Activated CD4-positive, alpha-beta T cell treated with anti-CD3 and anti-CD28 coated beads, Interleukin-2, amount 50 U/mL, for 24 hours (primary cell): ENCODE measurements at regions not wholly inside any gene's neighbourhood (a gene's known extent, or its start where the extent isn't known, plus 50 kb on each side); places are given as distances from the start of the nearest gene placed in this dataset.
"Not testable (repeated sequence)": the region's sequence is repeated elsewhere in the genome, so short reads cannot be mapped to it uniquely, and the experiment has no call there.

ENCODE experiments used
- DNase-seq, 2 donors: peaks; one replicate each; pipeline ENCODE4 v3.0.0-alpha.2; 2020; ENCODE audit warnings: low read depth in 1 of 2, low spot score in 1 of 2

DNA sequence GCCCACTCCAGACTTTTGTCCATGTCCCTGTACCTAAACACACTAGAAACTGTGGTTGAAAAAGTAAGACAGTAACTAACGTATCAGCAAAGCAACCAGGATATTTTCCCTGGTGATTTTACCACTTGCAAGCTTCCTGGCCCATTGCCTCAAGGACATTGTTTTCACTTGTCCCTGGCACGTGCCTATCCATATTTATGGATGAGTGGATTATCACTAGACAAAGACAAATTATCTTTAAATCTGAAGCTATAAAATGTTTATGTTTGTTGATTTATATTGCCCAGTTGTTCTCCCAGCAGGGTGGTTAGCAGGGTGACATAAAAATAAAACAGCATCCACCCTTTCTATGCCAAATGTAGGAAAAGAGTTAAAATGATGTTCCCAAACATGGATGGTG is 93.2 kb upstream of the STEAP1 start:
- no peak for DNase-seq

DNA sequence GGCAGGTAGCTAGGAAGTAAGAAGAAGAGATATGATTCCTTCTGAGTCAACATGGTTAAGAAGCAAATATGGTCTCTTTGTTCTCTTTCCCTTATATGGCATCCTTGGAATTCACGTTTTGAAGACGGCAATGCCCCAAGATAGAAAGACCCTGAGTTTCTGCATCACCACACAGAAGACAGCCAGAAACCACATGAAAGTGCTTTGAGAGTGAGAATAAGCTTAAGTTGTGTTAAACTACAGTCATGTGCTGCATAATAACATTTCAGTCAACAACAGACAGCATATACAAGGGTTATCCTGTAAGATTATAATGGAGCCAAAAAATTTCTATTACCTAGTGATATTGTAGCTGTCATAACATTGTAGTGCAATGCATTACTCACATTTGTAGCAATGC is 89.9 kb upstream of the STEAP1 start:
- DNase-seq, result no peak

DNA sequence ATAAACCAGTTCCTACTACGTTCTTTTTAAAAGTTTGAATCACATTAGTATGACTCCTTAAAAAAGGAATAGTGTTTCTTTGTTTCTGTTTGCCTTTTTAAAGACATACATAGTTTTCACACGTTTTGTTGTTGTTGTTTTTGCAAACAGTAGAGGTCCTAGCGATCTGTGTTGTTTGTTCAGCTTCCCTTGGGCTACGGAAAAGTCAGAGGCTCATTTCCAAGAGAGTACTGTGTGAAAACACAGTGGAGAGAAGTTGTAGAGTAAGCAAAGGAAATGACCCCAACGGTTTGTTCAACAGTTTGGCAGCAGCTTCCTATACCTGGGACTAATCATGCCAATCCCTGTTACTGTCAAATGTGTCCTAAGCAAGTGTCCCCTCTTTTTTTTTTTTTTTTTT is 87.1 kb upstream of the STEAP1 start:
- no peak for DNase-seq

DNA sequence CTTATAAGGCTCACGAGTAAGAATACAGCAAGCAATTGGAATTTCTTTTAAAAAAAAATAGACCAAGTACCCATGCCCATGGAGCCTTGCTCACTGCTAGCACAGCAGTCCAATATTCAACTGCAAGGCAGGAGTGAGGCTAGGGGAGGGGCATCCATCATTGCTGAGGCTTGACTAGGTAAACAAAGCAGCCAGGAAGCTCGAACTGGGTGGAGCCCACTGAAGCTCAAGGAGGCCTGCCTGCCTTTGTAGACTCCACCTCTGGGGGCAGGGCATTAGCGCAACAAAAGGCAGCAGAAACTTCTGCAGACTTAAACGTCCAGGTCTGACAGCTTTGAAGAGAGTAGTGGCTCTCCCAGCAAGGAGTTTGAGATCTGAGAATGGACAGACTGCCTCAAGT is 84.0 kb upstream of the STEAP1 start:
- not testable (repeated sequence) for DNase-seq

DNA sequence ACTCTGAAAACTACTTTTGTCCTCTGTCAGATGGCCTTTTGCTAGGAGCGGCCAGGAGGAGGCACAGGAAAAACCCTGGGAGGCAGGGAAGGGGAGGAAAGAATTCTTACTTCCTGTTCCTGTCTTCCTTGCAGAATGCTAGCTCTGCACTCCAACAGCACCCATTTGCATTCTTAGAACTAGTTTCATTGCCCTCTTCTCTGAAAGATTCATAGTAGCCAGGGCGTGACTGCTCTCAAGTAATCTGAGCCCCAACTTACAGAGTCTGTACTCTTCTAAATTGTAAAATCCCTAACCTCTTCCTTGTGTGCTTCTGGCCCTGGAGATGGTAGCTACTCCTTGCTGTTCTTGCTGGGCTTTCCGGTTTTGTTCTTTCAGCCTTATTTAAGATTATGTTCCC is 75.3 kb upstream of the STEAP1 start:
- no peak for DNase-seq

DNA sequence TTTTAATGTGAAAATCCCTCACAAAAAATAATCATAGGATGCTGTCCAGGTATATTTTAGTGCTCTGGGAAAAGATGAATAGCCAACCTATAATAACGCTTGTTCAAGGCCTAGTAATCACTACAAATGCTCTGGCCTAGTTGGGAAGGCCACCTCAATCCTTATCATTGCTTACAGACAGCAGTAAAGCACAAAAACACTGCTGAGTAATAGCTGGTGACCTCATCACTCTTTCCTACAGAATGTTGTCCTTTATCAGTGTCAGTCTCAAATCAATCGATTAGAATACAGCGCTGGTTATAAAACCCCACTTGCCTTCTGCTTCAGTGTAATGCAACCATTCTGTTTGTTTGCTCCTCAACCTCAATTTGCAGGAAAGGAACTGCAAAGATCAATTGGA is 72.6 kb upstream of the STEAP1 start:
- no peak for DNase-seq

DNA sequence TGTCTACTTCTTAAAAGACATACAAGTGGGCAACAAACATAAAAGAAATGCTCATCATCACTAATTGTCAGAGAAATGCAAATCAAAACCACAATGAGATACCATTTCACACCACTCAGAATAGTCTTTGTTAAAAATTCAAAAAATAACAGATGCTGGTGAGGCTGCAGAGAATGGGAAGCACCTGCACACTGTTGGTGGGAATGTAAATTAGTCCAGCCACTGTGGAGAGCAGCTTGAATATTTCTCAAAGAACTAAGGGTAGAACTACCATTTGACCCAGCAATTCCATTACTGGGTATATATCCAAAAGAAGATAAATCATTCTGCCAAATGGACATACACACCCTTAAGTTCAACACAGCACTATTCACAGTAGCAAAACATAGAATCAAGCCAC is 61.8 kb upstream of the STEAP1 start:
- DNase-seq, result no peak

DNA sequence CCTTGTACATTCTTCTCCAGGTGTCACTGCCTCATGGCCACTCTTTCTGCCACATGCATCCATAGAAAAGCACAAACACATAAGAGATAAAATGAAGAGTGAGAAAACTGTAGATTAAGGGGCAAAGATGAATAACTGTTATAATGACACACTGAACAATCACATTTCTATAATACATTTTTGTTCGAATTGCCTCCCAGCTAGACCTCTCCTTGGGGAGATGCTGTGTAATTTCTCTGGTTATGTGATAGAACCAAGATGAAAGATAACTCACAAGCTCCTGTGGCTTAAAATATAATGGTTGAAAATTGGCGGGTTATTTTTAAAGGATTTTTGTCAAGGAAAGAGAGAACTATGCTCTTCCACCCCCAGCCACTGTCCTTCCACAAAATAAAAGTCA is 60.2 kb upstream of the STEAP1 start:
- DNase-seq, result no peak
